GM12874 (cell line): ENCODE measurements at regions not wholly inside any gene's neighbourhood (a gene's known extent, or its start where the extent isn't known, plus 50 kb on each side); places are given as distances from the start of the nearest gene placed in this dataset.

Experiments
- CTCF ChIP-seq: IDR thresholded peaks from 2 replicates; pipeline ENCODE4 v1.5.1; 2011; ENCODE audit warnings: low read depth, mild to moderate bottlenecking, control low read depth, low read length, moderate library complexity; ENCODE audit not compliant: insufficient read depth

GRCh38 chr13:82214341-82214740, 1667.9 kb downstream of the SLITRK1 start:
- TF ChIP-seq CTCF, result no peak

GRCh38 chr13:82206241-82206640, 1676.0 kb downstream of the SLITRK1 start:
- no peak for TF ChIP-seq CTCF

- TF ChIP-seq CTCF, result no peak
Observed at GRCh38 chr13:82202398-82202797, 1679.9 kb downstream of the SLITRK1 start.

- TF ChIP-seq CTCF, result no peak
Observed at GRCh38 chr13:82196087-82196486, 1686.2 kb downstream of the SLITRK1 start.

- no peak for TF ChIP-seq CTCF
Observed at GRCh38 chr13:82187227-82187626, 1695.0 kb downstream of the SLITRK1 start.

- TF ChIP-seq CTCF, result no peak
Observed at GRCh38 chr13:82176751-82177150, 1705.5 kb downstream of the SLITRK1 start.

GRCh38 chr13:82165396-82166174, 1716.7 kb downstream of the SLITRK1 start:
- no peak for TF ChIP-seq CTCF
